OCI-LY1 (cell line): ENCODE measurements at regions not wholly inside any gene's neighbourhood (a gene's known extent, or its start where the extent isn't known, plus 50 kb on each side); places are given as distances from the start of the nearest gene placed in this dataset.

Experiments used
- H2AFZ ChIP-seq: fragments of 200-600 bp; sonication (generic), shearing (Covaris generic); 2 replicates; pipeline ENCODE4 v1.6.0; 2014; ENCODE audit warnings: antibody characterized with exemption, mild to moderate bottlenecking, low read length
- H3F3A ChIP-seq: fragments of 200-600 bp; sonication (generic), shearing (Covaris generic); 2 replicates; pipeline ENCODE4 v1.6.0; 2014; ENCODE audit warnings: mild to moderate bottlenecking, antibody characterized with exemption, low read length, moderate library complexity; ENCODE audit not compliant: insufficient read depth
- H3K27ac ChIP-seq: fragments of 200-600 bp; sonication (generic); 2 replicates; pipeline ENCODE4 v1.5.1; 2014; ENCODE audit warnings: low read length, mixed run types, mild to moderate bottlenecking, low read depth; ENCODE audit not compliant: poor library complexity, severe bottlenecking
- H3K27me3 ChIP-seq: fragments of 200-600 bp; sonication (generic); 2 replicates; pipeline ENCODE4 v1.6.0; 2014; ENCODE audit warnings: antibody characterized with exemption, mild to moderate bottlenecking, low read length, moderate library complexity; ENCODE audit not compliant: insufficient read depth
- H3K36me3 ChIP-seq: fragments of 200-600 bp; sonication (generic); 2 replicates; pipeline ENCODE4 v1.6.1; 2014; ENCODE audit warnings: mild to moderate bottlenecking, antibody characterized with exemption, low read length, moderate library complexity, mixed read lengths; ENCODE audit not compliant: insufficient read depth
- H3K4me1 ChIP-seq: fragments of 200-600 bp; sonication (generic); 2 replicates; pipeline ENCODE4 v1.5.1; 2014; ENCODE audit warnings: mild to moderate bottlenecking, low read length, moderate library complexity; ENCODE audit not compliant: insufficient read depth, severe bottlenecking
- H3K4me2 ChIP-seq: fragments of 200-600 bp; sonication (generic), shearing (Covaris generic); 2 replicates; pipeline ENCODE4 v1.6.1; 2014; ENCODE audit warnings: low read length
- H3K4me3 ChIP-seq: fragments of 200-600 bp; sonication (generic); 2 replicates; pipeline ENCODE4 v1.5.1; 2014; ENCODE audit warnings: low read length, low read depth, mild to moderate bottlenecking, mixed read lengths; ENCODE audit not compliant: poor library complexity, severe bottlenecking
- H3K79me2 ChIP-seq: fragments of 200-600 bp; shearing (Covaris generic); 2 replicates; pipeline ENCODE4 v1.6.1; 2016; ENCODE audit warnings: mixed run types, low read length, mixed read lengths; ENCODE audit not compliant: insufficient read depth
- H3K9ac ChIP-seq: fragments of 200-600 bp; sonication (generic), shearing (Covaris generic); 2 replicates; pipeline ENCODE4 v1.6.1; 2014; ENCODE audit warnings: mild to moderate bottlenecking, low read length, mixed read lengths
- H3K9me2 ChIP-seq: fragments of 200-600 bp; sonication (generic), shearing (Covaris generic); 2 replicates; pipeline ENCODE4 v1.6.1; 2014; ENCODE audit warnings: low read depth, mild to moderate bottlenecking, low read length, mixed read lengths
- H3K9me3 ChIP-seq: fragments of 200-600 bp; shearing (Covaris generic); 2 replicates; pipeline ENCODE4 v1.6.1; 2014; ENCODE audit warnings: low read length, mixed read lengths
- H4K20me1 ChIP-seq: fragments of 200-600 bp; sonication (generic), shearing (Covaris generic); 2 replicates; pipeline ENCODE4 v1.6.0; 2016; ENCODE audit warnings: mild to moderate bottlenecking, low read length; ENCODE audit not compliant: insufficient read depth
- EZH2 ChIP-seq: fragments of 200-600 bp; sonication (generic), shearing (Covaris generic); IDR thresholded peaks from 2 replicates; pipeline ENCODE4 v1.8.0; 2017; ENCODE audit warnings: borderline replicate concordance, mixed run types, mild to moderate bottlenecking, antibody characterized with exemption, low read length, moderate library complexity, mixed read lengths
- TF ChIP-seq, protein P1 (sequence below): fragments of 200-600 bp; sonication (generic), shearing (Covaris generic); IDR thresholded peaks from 2 replicates; pipeline ENCODE4 v1.5.1; 2017; ENCODE audit warnings: mild to moderate bottlenecking, antibody characterized with exemption, low read length, moderate library complexity, mixed read lengths

DNA sequence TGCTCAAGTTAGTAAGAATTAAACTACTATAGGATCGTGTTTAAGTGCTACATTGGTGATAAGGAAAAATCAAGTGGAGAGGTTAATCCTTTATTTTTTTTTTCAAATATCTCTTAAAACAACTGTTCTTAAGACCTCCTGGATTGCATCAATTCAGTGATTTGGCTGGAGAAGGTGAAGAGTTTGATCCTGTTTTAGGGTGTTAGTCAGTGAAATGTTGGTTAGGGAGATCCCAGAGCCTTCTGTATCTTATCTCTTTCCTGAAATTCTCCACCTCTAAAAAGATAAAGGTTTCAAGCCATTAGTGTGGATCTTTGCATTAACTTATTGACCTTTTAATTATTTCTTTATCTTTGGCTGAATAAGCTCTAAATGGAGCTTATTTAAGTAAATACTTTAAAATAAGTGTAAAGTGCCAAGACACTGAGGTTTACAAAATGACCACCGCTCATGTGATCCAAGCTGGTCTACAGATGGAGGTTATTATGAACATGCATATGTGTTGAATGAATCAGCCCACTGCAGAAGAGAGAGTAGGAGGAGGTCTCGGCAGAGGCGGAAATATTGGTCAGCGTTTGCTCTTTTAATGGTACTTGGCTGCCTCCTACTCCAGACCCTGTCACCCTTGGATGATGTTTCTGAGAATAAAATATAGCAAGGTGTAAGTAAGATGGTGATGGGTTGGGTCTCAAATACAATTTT, 51.8 kb upstream of the BMPER start:
- H3K9ac ChIP-seq, result no peak overlapping the region
- no peaks in the 10 kb centered on the region for H3K9me3 ChIP-seq

DNA sequence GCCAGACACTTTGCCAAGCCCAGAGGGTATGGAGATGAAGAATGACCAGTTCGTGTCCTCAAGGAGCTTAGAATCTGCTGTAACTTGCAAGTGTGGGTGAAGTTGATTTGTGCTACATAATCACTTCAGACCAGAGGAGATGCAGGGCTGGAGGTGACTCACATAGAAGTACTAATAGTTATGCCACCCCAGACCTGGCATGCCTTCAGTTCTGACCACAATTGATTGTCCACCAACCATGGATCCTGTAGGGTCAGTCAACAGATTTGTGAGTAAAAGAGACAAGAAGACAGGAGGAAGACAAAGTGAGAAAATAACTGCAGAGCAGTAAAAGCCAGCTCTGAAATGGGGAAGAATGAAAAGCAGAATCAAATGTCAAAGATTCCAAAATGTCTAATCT, 51.2 kb upstream of the BMPER start:
- Histone ChIP-seq H3K27me3 (no peaks in the 10 kb centered on the region), H3K27ac (no peak overlapping the region), H3K4me1 (no peaks in the 10 kb centered on the region), H3K9me2 (no peaks in the 10 kb centered on the region), H3K79me2 (no peaks in the 10 kb centered on the region), H3K9me3 (no peaks in the 10 kb centered on the region), H3K9ac (no peak overlapping the region), H2AFZ (no peak overlapping the region), H4K20me1 (no peaks in the 10 kb centered on the region), H3K4me2 (no peak overlapping the region), H3K4me3 (no peak overlapping the region), H3F3A (no peaks in the 10 kb centered on the region), H3K36me3 (no peaks in the 10 kb centered on the region)
- no peak for TF ChIP-seq EZH2
- TF ChIP-seq, protein P1, sequence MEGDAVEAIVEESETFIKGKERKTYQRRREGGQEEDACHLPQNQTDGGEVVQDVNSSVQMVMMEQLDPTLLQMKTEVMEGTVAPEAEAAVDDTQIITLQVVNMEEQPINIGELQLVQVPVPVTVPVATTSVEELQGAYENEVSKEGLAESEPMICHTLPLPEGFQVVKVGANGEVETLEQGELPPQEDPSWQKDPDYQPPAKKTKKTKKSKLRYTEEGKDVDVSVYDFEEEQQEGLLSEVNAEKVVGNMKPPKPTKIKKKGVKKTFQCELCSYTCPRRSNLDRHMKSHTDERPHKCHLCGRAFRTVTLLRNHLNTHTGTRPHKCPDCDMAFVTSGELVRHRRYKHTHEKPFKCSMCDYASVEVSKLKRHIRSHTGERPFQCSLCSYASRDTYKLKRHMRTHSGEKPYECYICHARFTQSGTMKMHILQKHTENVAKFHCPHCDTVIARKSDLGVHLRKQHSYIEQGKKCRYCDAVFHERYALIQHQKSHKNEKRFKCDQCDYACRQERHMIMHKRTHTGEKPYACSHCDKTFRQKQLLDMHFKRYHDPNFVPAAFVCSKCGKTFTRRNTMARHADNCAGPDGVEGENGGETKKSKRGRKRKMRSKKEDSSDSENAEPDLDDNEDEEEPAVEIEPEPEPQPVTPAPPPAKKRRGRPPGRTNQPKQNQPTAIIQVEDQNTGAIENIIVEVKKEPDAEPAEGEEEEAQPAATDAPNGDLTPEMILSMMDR, result no peak

More for the DNA sequence above, 51.8 kb upstream of the BMPER start:
- TF ChIP-seq, protein P1, result no peak
- no peak for TF ChIP-seq EZH2
- H3K4me1 ChIP-seq, result no peaks in the 10 kb centered on the region
- H3K4me2 ChIP-seq, result no peak overlapping the region
- no peaks in the 10 kb centered on the region for H3K9me2 ChIP-seq
- H3K27me3 ChIP-seq, result no peaks in the 10 kb centered on the region; the same call in 1 of the 2 replicates
- H3K4me3 ChIP-seq, result no peak overlapping the region
- no peak overlapping the region for H3K27ac ChIP-seq
- H3K79me2 ChIP-seq, result no peaks in the 10 kb centered on the region
- no peak overlapping the region for H2AFZ ChIP-seq
- no peaks in the 10 kb centered on the region for H3F3A ChIP-seq
- no peaks in the 10 kb centered on the region for H4K20me1 ChIP-seq
- no peaks in the 10 kb centered on the region for H3K36me3 ChIP-seq

DNA sequence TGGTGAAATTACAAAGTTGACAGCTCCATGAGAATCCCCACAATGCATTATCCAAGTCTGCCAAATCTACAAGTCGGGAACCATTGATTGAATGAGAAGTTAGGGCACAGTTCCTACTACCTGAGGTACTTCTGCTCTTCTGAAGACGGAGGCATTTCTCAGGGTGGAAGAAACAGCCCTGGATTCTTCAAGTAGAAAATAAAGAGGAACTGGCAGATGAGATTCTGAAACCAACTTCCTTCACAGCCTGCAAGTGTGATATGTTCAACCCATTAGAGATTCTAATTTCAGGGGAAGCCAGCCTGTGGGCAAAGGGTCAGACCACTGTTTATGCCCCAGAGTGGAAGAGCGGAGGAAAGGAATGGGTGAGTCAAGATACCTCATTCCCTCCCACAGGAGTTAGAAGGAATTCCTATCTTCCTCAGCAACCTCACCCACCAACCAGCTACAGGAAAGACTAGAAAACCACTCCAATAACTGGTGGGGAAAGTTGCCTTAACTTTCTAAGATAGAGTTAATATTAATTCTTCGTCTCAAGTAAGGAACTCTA, 50.5 kb upstream of the BMPER start:
- H3K4me2 ChIP-seq, result no peak overlapping the region
- H4K20me1 ChIP-seq, result no peaks in the 10 kb centered on the region
- H3K4me1 ChIP-seq, result no peaks in the 10 kb centered on the region

More for the DNA sequence above, 50.5 kb upstream of the BMPER start:
- Histone ChIP-seq H3F3A (no peaks in the 10 kb centered on the region), H3K36me3 (no peaks in the 10 kb centered on the region), H3K79me2 (no peaks in the 10 kb centered on the region), H3K27me3 (no peaks in the 10 kb centered on the region), H3K9ac (no peak overlapping the region), H3K9me3 (no peaks in the 10 kb centered on the region), H2AFZ (no peak overlapping the region), H3K9me2 (no peaks in the 10 kb centered on the region), H3K27ac (no peak overlapping the region), H3K4me3 (no peak overlapping the region)
- no peak for TF ChIP-seq EZH2
- TF ChIP-seq, protein P1, result no peak
